Trophoblast cell (in vitro differentiated cells and primary cell): ENCODE measurements at regions not wholly inside any gene's neighbourhood (a gene's known extent, or its start where the extent isn't known, plus 50 kb on each side); places are given as distances from the start of the nearest gene placed in this dataset.

ENCODE experiments used
- DNase-seq, 2 donors: peaks; one replicate each; pipeline ENCODE4 v3.0.0-alpha.2; 2016
- H2AFZ ChIP-seq: 2 replicates; pipeline ENCODE4 v1.6.1; 2013; ENCODE audit warnings: low read length, moderate library complexity, mild to moderate bottlenecking; ENCODE audit not compliant: insufficient read depth, poor library complexity
- H2AK5ac ChIP-seq: 2 replicates; pipeline ENCODE4 v1.6.1; 2013; ENCODE audit warnings: mild to moderate bottlenecking, low read length
- H2BK120ac ChIP-seq: 2 replicates; pipeline ENCODE4 v1.6.1; 2013; ENCODE audit warnings: low read length, mild to moderate bottlenecking, moderate library complexity; ENCODE audit not compliant: insufficient read depth, poor library complexity
- H2BK12ac ChIP-seq: 2 replicates; pipeline ENCODE4 v1.6.1; 2013; ENCODE audit warnings: mild to moderate bottlenecking, low read length, moderate library complexity
- H2BK5ac ChIP-seq: 2 replicates; pipeline ENCODE4 v1.6.1; 2013; ENCODE audit warnings: low read length, low read depth, moderate library complexity, mild to moderate bottlenecking; ENCODE audit not compliant: poor library complexity
- H3K14ac ChIP-seq: 2 replicates; pipeline ENCODE4 v1.6.1; 2013; ENCODE audit warnings: mild to moderate bottlenecking, low read length
- H3K18ac ChIP-seq: 2 replicates; pipeline ENCODE4 v1.6.1; 2013; ENCODE audit warnings: mild to moderate bottlenecking, low read length
- H3K23ac ChIP-seq: 2 replicates; pipeline ENCODE4 v1.6.1; 2013; ENCODE audit warnings: low read length
- H3K27ac ChIP-seq: 2 replicates; pipeline ENCODE4 v1.5.1; 2013; ENCODE audit warnings: low read depth, mild to moderate bottlenecking, inconsistent platforms, low read length, moderate library complexity
- H3K27me3 ChIP-seq: 2 replicates; pipeline ENCODE4 v1.6.1; 2013; ENCODE audit warnings: inconsistent platforms, mild to moderate bottlenecking, low read length, moderate library complexity; ENCODE audit not compliant: insufficient read depth
- H3K36me3 ChIP-seq, 2 experiments: 1 replicate in 1 of 2; 2 replicates in 1 of 2; pipeline ENCODE4 v1.6.1; 2013; ENCODE audit warnings: low read length in 2 of 2, mild to moderate bottlenecking in 2 of 2, moderate library complexity in 1 of 2; ENCODE audit not compliant: insufficient read depth in 2 of 2, control insufficient read depth in 1 of 2
- H3K4ac ChIP-seq: 2 replicates; pipeline ENCODE4 v1.6.1; 2013; ENCODE audit warnings: low read depth, mild to moderate bottlenecking, low read length, moderate library complexity
- H3K4me1 ChIP-seq, 2 experiments: 1 replicate in 1 of 2; 2 replicates in 1 of 2; pipeline ENCODE4 v1.6.1; 2013; ENCODE audit warnings: low read length in 2 of 2, mild to moderate bottlenecking in 2 of 2, moderate library complexity in 1 of 2; ENCODE audit not compliant: insufficient read depth in 2 of 2, control insufficient read depth in 1 of 2
- H3K4me2 ChIP-seq: 2 replicates; pipeline ENCODE4 v1.6.1; 2013; ENCODE audit warnings: inconsistent platforms, mild to moderate bottlenecking, low read length, moderate library complexity
- H3K4me3 ChIP-seq: 2 replicates; pipeline ENCODE4 v1.5.1; 2013; ENCODE audit warnings: mild to moderate bottlenecking, low read depth, low read length, inconsistent platforms
- H3K79me1 ChIP-seq: one replicate; pipeline ENCODE4 v1.6.1; 2013; ENCODE audit warnings: low read length
- H3K79me2 ChIP-seq: 2 replicates; pipeline ENCODE4 v1.6.1; 2013; ENCODE audit warnings: low read length, mild to moderate bottlenecking; ENCODE audit not compliant: control insufficient read depth, insufficient read depth, poor library complexity
- H3K9ac ChIP-seq: 2 replicates; pipeline ENCODE4 v1.6.1; 2013; ENCODE audit warnings: mild to moderate bottlenecking, low read length
- H3K9me3 ChIP-seq: 2 replicates; pipeline ENCODE4 v1.6.1; 2013; ENCODE audit warnings: low read depth, mild to moderate bottlenecking, control low read depth, inconsistent platforms, low read length; ENCODE audit not compliant: insufficient read depth
- H4K12ac ChIP-seq: 2 replicates; pipeline ENCODE4 v1.6.1; 2013; ENCODE audit warnings: low read depth, mild to moderate bottlenecking, low read length, moderate library complexity
- H4K8ac ChIP-seq: 2 replicates; pipeline ENCODE4 v1.6.1; 2013; ENCODE audit warnings: low read depth, mild to moderate bottlenecking, low read length, moderate library complexity
- H4K91ac ChIP-seq: one replicate; pipeline ENCODE4 v1.6.1; 2013; ENCODE audit warnings: low read depth, mild to moderate bottlenecking, low read length, moderate library complexity
- WGBS: extraction: QIAGEN DNeasy Blood & Tissue Kit; methylation state at CpG from one replicate; pipeline ENCODE4 v1.1.7; 2013; ENCODE audit warnings: missing lambda C conversion rate; ENCODE audit not compliant: insufficient read length, insufficient coverage; ENCODE audit errors: extremely low coverage; 5-methylcytosine and 5-hydroxymethylcytosine counted together

DNA sequence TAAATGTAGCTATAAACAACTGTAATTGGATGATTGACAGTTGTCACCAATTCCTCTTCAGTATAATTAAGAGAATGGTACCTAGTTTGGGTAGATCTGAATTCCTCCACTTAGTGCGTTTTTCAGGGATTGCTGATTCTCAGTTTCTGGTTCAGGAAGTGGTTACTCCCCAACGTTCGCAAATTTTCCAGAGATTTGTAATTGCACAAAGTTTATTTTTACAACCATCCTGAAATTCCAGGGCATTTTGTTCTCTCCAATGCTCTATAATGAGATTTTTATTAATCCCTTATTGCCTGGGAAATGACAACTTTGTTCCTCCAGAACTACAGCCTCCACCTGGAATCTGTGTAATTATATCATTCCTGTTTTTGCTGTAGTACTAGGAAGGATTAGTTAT is 710.6 kb upstream of the ZEB2 start:
- Histone ChIP-seq H3K4me3 (no peak overlapping the region), H3K4ac (no peak overlapping the region), H3K27ac (no peak overlapping the region), H3K9me3 (no peaks in the 10 kb centered on the region), H4K91ac (no peak overlapping the region), H2AFZ (no peak overlapping the region), H2AK5ac (no peak overlapping the region), H3K36me3 (no peaks in the 10 kb centered on the region), H2BK12ac (no peak overlapping the region), H3K18ac (no peak overlapping the region), H3K9ac (no peak overlapping the region), H3K14ac (no peak overlapping the region), H3K4me1 (no peaks in the 10 kb centered on the region), H4K12ac (no peak overlapping the region), H2BK5ac (no peak overlapping the region), H4K8ac (no peak overlapping the region), H2BK120ac (no peak overlapping the region), H3K79me2 (no peaks in the 10 kb centered on the region), H3K27me3 (no peaks in the 10 kb centered on the region), H3K79me1 (no peaks in the 10 kb centered on the region), H3K4me2 (no peak overlapping the region), H3K23ac (no peak overlapping the region)
- WGBS: no CpG with 5 or more reads among the region's 3 CpGs
- no peak for DNase-seq

GRCh38 chr2:145228506-145228905 is 708.6 kb upstream of the ZEB2 start:
- no peak for DNase-seq
- Histone ChIP-seq H4K8ac (no peak overlapping the region), H3K79me2 (no peaks in the 10 kb centered on the region), H3K4me2 (no peak overlapping the region), H2BK12ac (no peak overlapping the region), H3K14ac (no peak overlapping the region), H2AK5ac (no peak overlapping the region), H3K4ac (no peak overlapping the region), H3K18ac (no peak overlapping the region), H3K23ac (no peak overlapping the region), H2AFZ (no peak overlapping the region), H3K36me3 (no peaks in the 10 kb centered on the region), H3K79me1 (no peaks in the 10 kb centered on the region), H3K9ac (no peak overlapping the region), H3K27me3 (no peaks in the 10 kb centered on the region), H3K4me3 (no peak overlapping the region), H3K9me3 (no peaks in the 10 kb centered on the region), H4K12ac (no peak overlapping the region), H3K27ac (no peak overlapping the region), H2BK120ac (no peak overlapping the region), H3K4me1 (no peaks in the 10 kb centered on the region), H2BK5ac (no peak overlapping the region), H4K91ac (no peak overlapping the region)
- WGBS: no CpG with 5 or more reads among the region's 5 CpGs

DNA sequence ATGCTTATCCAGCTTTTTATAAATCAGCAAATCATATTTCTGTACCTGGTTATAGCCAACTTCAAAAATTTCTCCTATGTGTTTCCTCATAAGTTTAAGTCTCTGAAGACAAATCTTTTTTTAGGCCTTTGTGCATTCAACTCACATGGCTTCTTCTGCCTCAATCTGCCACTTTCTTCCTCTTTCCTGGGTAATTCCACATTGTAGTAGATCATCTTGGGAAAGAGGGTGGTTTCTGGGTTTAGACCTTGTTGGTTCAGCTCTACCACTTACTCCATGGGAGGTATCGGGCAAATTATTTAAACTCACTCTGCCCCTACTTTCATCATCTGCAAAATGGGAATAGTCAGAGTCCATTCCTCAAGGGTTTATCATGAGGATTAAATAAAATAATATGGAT is 707.0 kb upstream of the ZEB2 start:
- Histone ChIP-seq H3K4ac (no peak overlapping the region), H2BK120ac (no peak overlapping the region), H3K9me3 (no peaks in the 10 kb centered on the region), H3K4me3 (no peak overlapping the region), H3K79me2 (no peaks in the 10 kb centered on the region), H3K23ac (no peak overlapping the region), H3K27ac (no peak overlapping the region), H3K4me1 (no peaks in the 10 kb centered on the region), H2AFZ (no peak overlapping the region), H3K79me1 (no peaks in the 10 kb centered on the region), H3K36me3 (no peaks in the 10 kb centered on the region), H2BK5ac (no peak overlapping the region), H3K14ac (no peak overlapping the region), H4K91ac (no peak overlapping the region), H4K8ac (no peak overlapping the region), H2BK12ac (no peak overlapping the region), H2AK5ac (no peak overlapping the region), H3K4me2 (no peak overlapping the region), H3K18ac (no peak overlapping the region), H3K9ac (no peak overlapping the region), H4K12ac (no peak overlapping the region), H3K27me3 (no peaks in the 10 kb centered on the region)
- WGBS: no CpG with 5 or more reads among the region's 1 CpG
- no peak for DNase-seq

DNA sequence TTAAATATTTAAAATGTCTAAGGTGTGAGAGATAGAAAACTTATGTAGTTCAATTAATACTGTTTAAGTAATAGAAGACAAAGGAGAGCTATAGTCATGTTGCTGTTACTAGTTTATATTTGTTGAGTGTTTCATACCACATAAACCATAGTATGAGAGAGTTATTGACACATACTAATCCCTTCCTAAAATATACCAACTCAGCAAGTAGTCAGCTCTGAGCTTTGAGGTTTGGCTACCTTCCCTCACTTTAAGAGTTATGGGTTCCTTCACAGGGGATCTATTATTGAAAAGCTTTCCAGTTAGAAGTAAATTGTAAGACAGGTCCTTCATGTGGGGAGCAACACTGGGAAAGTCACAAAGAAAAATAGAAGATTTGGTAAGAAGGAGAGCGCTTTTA is 701.6 kb upstream of the ZEB2 start:
- no CpG with 5 or more reads among the region's 1 CpG for WGBS
- H3K9me3 ChIP-seq: no peaks in the 10 kb centered on the region
- no peak overlapping the region for H2AFZ ChIP-seq
- H3K36me3 ChIP-seq: no peaks in the 10 kb centered on the region
- H3K4ac ChIP-seq: no peak overlapping the region
- H3K79me2 ChIP-seq: no peaks in the 10 kb centered on the region
- H2AK5ac ChIP-seq: no peak overlapping the region
- no peak overlapping the region for H3K4me3 ChIP-seq
- H3K4me2 ChIP-seq: no peak overlapping the region
- no peak overlapping the region for H4K8ac ChIP-seq
- no peak overlapping the region for H2BK120ac ChIP-seq
- no peak for DNase-seq
- H3K4me1 ChIP-seq: no peaks in the 10 kb centered on the region
- H3K27ac ChIP-seq: no peak overlapping the region
- H3K14ac ChIP-seq: no peak overlapping the region
- no peak overlapping the region for H3K23ac ChIP-seq
- H3K79me1 ChIP-seq: no peaks in the 10 kb centered on the region
- H2BK12ac ChIP-seq: no peak overlapping the region
- H2BK5ac ChIP-seq: no peak overlapping the region
- H3K9ac ChIP-seq: no peak overlapping the region
- no peak overlapping the region for H4K91ac ChIP-seq
- H3K18ac ChIP-seq: no peak overlapping the region
- no peak overlapping the region for H4K12ac ChIP-seq
- no peaks in the 10 kb centered on the region for H3K27me3 ChIP-seq
